ENCODE measurements at regions not wholly inside any gene's neighbourhood (a gene's known extent, or its start where the extent isn't known, plus 50 kb on each side); places are given as distances from the start of the nearest gene placed in this dataset.

DNA sequence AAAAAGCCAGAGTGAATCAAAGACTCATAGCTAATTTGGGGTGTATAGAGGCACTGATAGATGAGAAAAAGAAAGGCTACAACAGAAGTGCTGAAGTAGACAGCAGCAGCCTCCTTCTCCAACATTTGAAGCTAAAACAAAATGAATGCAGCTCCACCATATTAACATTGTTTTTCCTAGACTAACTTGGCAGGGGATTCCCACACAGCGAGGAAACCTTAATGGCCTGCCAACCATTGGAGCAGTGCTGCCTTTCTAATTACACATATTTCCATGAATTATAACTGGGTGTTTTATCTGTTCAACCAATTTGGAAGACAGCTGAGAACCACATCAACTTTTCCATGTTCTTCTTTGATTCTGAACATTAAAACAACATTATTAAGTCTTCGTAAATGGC, 478.6 kb downstream of the LIG4 start:
- Mint-ChIP-seq H3K4me1 (peaks cover 0 to 5% of the 10 kb centered on the region in 2 experiments; a peak in 1 of 4 replicates), H3K4me3 (no peak overlapping the region), H3K27ac (no peak overlapping the region), H3K9me3 (peaks cover 2 to 3% of the 10 kb centered on the region in 2 experiments; a peak in 2 of 5 replicates), H3K36me3 (ENCODE audit: insufficient read depth in 1 of 3, low read depth in 3 of 3) (0 out of 7 replicates have a peak, but pooled peaks cover 0 to 5% (median 0%) of the 10 kb centered on the region in 3 experiments), H3K27me3 (ENCODE audit: low read depth) (no peaks in the 10 kb centered on the region)
- H3K14ac ChIP-seq (ENCODE audit: insufficient read depth, low read length), result no peak overlapping the region
- H4K5ac ChIP-seq (ENCODE audit: insufficient read length, low read depth, low read length), result no peak overlapping the region
- H3K23me2 ChIP-seq (ENCODE audit: insufficient read length, low read depth, low read length, poor library complexity, severe bottlenecking), result no peaks in the 10 kb centered on the region
- no peak overlapping the region for H3K4me2 ChIP-seq (ENCODE audit: insufficient read depth, insufficient read length, low read length)
- no peak overlapping the region for H3K56ac ChIP-seq (ENCODE audit: insufficient read length, low read depth, low read length)
- no peak overlapping the region for H2BK120ac ChIP-seq (ENCODE audit: low read depth, low read length, poor library complexity, severe bottlenecking)
- no peak overlapping the region for H2BK12ac ChIP-seq (ENCODE audit: insufficient read length, low read depth, low read length)
- no peak for DNase-seq
- no peak overlapping the region for H4K8ac ChIP-seq (replicated peaks; ENCODE audit: insufficient read length, low read depth, low read length)
- H3K4ac ChIP-seq (ENCODE audit: low read depth, low read length), result no peak overlapping the region
- H3K4me1 ChIP-seq (ENCODE audit: insufficient read depth, low read length), result no peaks in the 10 kb centered on the region
- H4K91ac ChIP-seq (ENCODE audit: insufficient read length, low read depth, low read length), result no peak overlapping the region
- no peak overlapping the region for H2AFZ ChIP-seq (ENCODE audit: low read length)
- H2BK20ac ChIP-seq (ENCODE audit: low read depth, low read length, poor library complexity, severe bottlenecking), result no peak overlapping the region
- TF ChIP-seq, protein P1, sequence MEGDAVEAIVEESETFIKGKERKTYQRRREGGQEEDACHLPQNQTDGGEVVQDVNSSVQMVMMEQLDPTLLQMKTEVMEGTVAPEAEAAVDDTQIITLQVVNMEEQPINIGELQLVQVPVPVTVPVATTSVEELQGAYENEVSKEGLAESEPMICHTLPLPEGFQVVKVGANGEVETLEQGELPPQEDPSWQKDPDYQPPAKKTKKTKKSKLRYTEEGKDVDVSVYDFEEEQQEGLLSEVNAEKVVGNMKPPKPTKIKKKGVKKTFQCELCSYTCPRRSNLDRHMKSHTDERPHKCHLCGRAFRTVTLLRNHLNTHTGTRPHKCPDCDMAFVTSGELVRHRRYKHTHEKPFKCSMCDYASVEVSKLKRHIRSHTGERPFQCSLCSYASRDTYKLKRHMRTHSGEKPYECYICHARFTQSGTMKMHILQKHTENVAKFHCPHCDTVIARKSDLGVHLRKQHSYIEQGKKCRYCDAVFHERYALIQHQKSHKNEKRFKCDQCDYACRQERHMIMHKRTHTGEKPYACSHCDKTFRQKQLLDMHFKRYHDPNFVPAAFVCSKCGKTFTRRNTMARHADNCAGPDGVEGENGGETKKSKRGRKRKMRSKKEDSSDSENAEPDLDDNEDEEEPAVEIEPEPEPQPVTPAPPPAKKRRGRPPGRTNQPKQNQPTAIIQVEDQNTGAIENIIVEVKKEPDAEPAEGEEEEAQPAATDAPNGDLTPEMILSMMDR (conservative IDR thresholded peaks at IDR 0.05), result no peak
- H3T11ph ChIP-seq (ENCODE audit: low read length), result no peak overlapping the region
- H3K9me3 ChIP-seq (ENCODE audit: control insufficient read depth, low read depth, low read length), result no peaks in the 10 kb centered on the region
- H3K27ac ChIP-seq (ENCODE audit: insufficient read length, low read depth, low read length), result no peak overlapping the region
- H3K79me2 ChIP-seq (ENCODE audit: insufficient read depth, low read length), result no peaks in the 10 kb centered on the region
- H2AK5ac ChIP-seq (ENCODE audit: insufficient read length, low read length), result no peak overlapping the region
- no peak overlapping the region for H3K23ac ChIP-seq (ENCODE audit: insufficient read length, low read depth, low read length)
- WGBS (ENCODE audit: extremely low coverage, insufficient read length, low lambda C conversion rate), result no CpG with 5 or more reads among the region's 2 CpGs
- H3K27me3 ChIP-seq (ENCODE audit: insufficient read depth, low read length), result no peaks in the 10 kb centered on the region
- no peaks in the 10 kb centered on the region for H3K79me1 ChIP-seq (ENCODE audit: insufficient read depth, low read depth, low read length, poor library complexity, severe bottlenecking)
- H4K20me1 ChIP-seq (ENCODE audit: control insufficient read depth, insufficient read depth, insufficient read length), result no peaks in the 10 kb centered on the region
- H2BK5ac ChIP-seq (ENCODE audit: insufficient read length, low read length), result no peak overlapping the region
- no peak overlapping the region for H2BK15ac ChIP-seq (ENCODE audit: low read depth, low read length)
- H3K9ac ChIP-seq (ENCODE audit: extremely low read depth, insufficient read length, low read length), result no peak overlapping the region
- H3K18ac ChIP-seq (ENCODE audit: insufficient read length, low read depth, low read length), result no peak overlapping the region

Measured in H9 (cell line).